A549 (cell line): ENCODE measurements at regions not wholly inside any gene's neighbourhood (a gene's known extent, or its start where the extent isn't known, plus 50 kb on each side); places are given as distances from the start of the nearest gene placed in this dataset.

ENCODE experiments used
- ATAC-seq, 2 experiments: fragments of 200-7000 bp in 1 of 2; fragments of >200 bp in 1 of 2; cut with Nextera tagmentation in 1 of 2; cut with Tn5 transposase in 1 of 2; 3 replicates each; pipeline versions ENCODE4 v1.8.0 to v1.9.1; 2018 to 2020; ENCODE audit warnings: mild to moderate bottlenecking in 1 of 2, moderate library complexity in 1 of 2
- CTCF ChIA-PET: fragments of 300-600 bp; sonication (Branson Sonifier 250); formaldehyde crosslinking; extraction: SDS; loops from one replicate; lab custom pipeline; 2021; ENCODE audit warnings: antibody characterized with exemption, inconsistent platforms; lab: Yijun Ruan, JAX
- POLR2A ChIA-PET: fragments of 350-600 bp; formaldehyde crosslinking; extraction: SDS; loops from one replicate; lab custom pipeline; 2021; ENCODE audit warnings: antibody characterized with exemption, inconsistent platforms; lab: Yijun Ruan, JAX
- DNase-seq, 2 experiments: peaks; one replicate each; pipeline versions ENCODE4 v3.0.0 to v3.0.0-alpha.2; 2011 to 2016; ENCODE audit warnings: low read depth in 1 of 2, low spot score in 1 of 2
- FAIRE-seq: peaks from 2 replicates; lab custom pipeline; 2011; peaks lifted over from hg19 to GRCh38; lab: Jason Lieb, UNC
- H3K27ac ChIP-seq, 2 experiments: fragments of >200 bp; sonication (Bioruptor Twin); formaldehyde crosslinking; 3 replicates each; pipeline ENCODE4 v1.5.1; 2016 to 2017
- H3K4me1 ChIP-seq: fragments of >200 bp; sonication (Bioruptor Twin); formaldehyde crosslinking; 3 replicates; pipeline ENCODE4 v1.6.1; 2016
- H3K4me2 ChIP-seq: fragments of >200 bp; sonication (Bioruptor Twin); formaldehyde crosslinking; 3 replicates; pipeline ENCODE4 v1.6.1; 2016
- H3K4me3 ChIP-seq: fragments of >200 bp; sonication (Bioruptor Twin); formaldehyde crosslinking; 3 replicates; pipeline ENCODE4 v1.5.1; 2016
- H3K9me3 ChIP-seq: fragments of >200 bp; sonication (Bioruptor Twin); formaldehyde crosslinking; 3 replicates; pipeline ENCODE4 v1.6.1; 2016
- ATOH8 ChIP-seq: fragments of 250-450 bp; sonication (Bioruptor Pico); IDR thresholded peaks from 2 replicates; pipeline ENCODE4 v1.5.0; 2020; ENCODE audit warnings: low read depth, mild to moderate bottlenecking, moderate library complexity
- CHD4 ChIP-seq: fragments of 200-600 bp; sonication (generic); IDR thresholded peaks from 2 replicates; pipeline ENCODE4 v1.6.1; 2016; ENCODE audit warnings: antibody characterized with exemption, mild to moderate bottlenecking, borderline replicate concordance
- E2F6 ChIP-seq: IDR thresholded peaks from 2 replicates; pipeline ENCODE4 v1.6.1; 2012; ENCODE audit warnings: low read depth, borderline replicate concordance
- ELK1 ChIP-seq: fragments of 150-350 bp; IDR thresholded peaks from 2 replicates; pipeline ENCODE4 v1.6.1; 2014; ENCODE audit warnings: low read depth, mild to moderate bottlenecking, low read length
- EP300 ChIP-seq, 2 experiments: fragments of >200 bp; sonication (Bioruptor Twin); formaldehyde crosslinking; IDR thresholded peaks; 2 replicates in 1 of 2; 3 replicates in 1 of 2; pipeline ENCODE4 v1.6.1; 2016 to 2017
- ESRRA ChIP-seq: fragments of 150-350 bp; IDR thresholded peaks from 2 replicates; pipeline ENCODE4 v1.6.1; 2014; ENCODE audit warnings: mild to moderate bottlenecking, low read length, borderline replicate concordance
- HOXB13 ChIP-seq: fragments of 250-450 bp; sonication (Bioruptor Pico); IDR thresholded peaks from 2 replicates; pipeline ENCODE4 v1.5.0; 2020; ENCODE audit warnings: low read depth, mild to moderate bottlenecking, moderate library complexity
- JUNB ChIP-seq: fragments of >200 bp; sonication (Bioruptor Twin); formaldehyde crosslinking; IDR thresholded peaks from 2 replicates; pipeline ENCODE4 v1.6.1; 2016
- KDM1A ChIP-seq: fragments of 200-600 bp; sonication (generic); IDR thresholded peaks from 2 replicates; pipeline ENCODE4 v1.6.1; 2016; ENCODE audit warnings: low read depth, mild to moderate bottlenecking
- MAZ ChIP-seq: fragments of 150-350 bp; IDR thresholded peaks from 2 replicates; pipeline ENCODE4 v1.6.1; 2014; ENCODE audit warnings: antibody characterized with exemption, low read depth, low read length, borderline replicate concordance
- NR3C1 ChIP-seq: fragments of >200 bp; sonication (Bioruptor Twin); formaldehyde crosslinking; IDR thresholded peaks from 3 replicates; pipeline ENCODE4 v1.6.1; 2017
- PBX3 ChIP-seq: IDR thresholded peaks from 2 replicates; pipeline ENCODE4 v1.6.1; 2012
- PHF8 ChIP-seq: fragments of 200-600 bp; sonication (generic); IDR thresholded peaks from 2 replicates; pipeline ENCODE4 v1.6.1; 2016; ENCODE audit warnings: low read depth, mild to moderate bottlenecking, antibody characterized with exemption, moderate library complexity, borderline replicate concordance
- POLR2A ChIP-seq: IDR thresholded peaks from 2 replicates; pipeline ENCODE4 v1.6.1; 2012; ENCODE audit warnings: mild to moderate bottlenecking, low read length
- RFX5 ChIP-seq: fragments of 450-650 bp; IDR thresholded peaks from 2 replicates; pipeline ENCODE4 v1.7.1; 2014; ENCODE audit warnings: antibody characterized with exemption, mild to moderate bottlenecking, moderate library complexity
- RNF2 ChIP-seq: fragments of 200-600 bp; sonication (generic); IDR thresholded peaks from 2 replicates; pipeline ENCODE4 v1.6.1; 2016; ENCODE audit warnings: low read depth, mild to moderate bottlenecking, antibody characterized with exemption, moderate library complexity, borderline replicate concordance
- SREBF2 ChIP-seq: fragments of 450-650 bp; IDR thresholded peaks from 2 replicates; pipeline ENCODE4 v1.6.1; 2014; ENCODE audit warnings: mild to moderate bottlenecking, moderate library complexity
- TFCP2L1 ChIP-seq: fragments of 250-450 bp; sonication (Bioruptor Pico); IDR thresholded peaks from 2 replicates; pipeline ENCODE4 v1.5.0; 2021; ENCODE audit warnings: mild to moderate bottlenecking
- TP53 ChIP-seq: fragments of 250-450 bp; sonication (Bioruptor Pico); IDR thresholded peaks from 2 replicates; pipeline ENCODE4 v1.5.0; 2021; ENCODE audit warnings: mild to moderate bottlenecking, moderate library complexity
- USF2 ChIP-seq: fragments of 450-650 bp; IDR thresholded peaks from 2 replicates; pipeline ENCODE4 v1.6.1; 2014; ENCODE audit warnings: antibody characterized with exemption
- ZNF302 ChIP-seq: fragments of 250-450 bp; sonication (Bioruptor Pico); IDR thresholded peaks from 2 replicates; pipeline ENCODE4 v1.9.0; 2021; ENCODE audit warnings: inconsistent platforms, mild to moderate bottlenecking, moderate library complexity
- ZSCAN20 ChIP-seq: fragments of 250-450 bp; sonication (Bioruptor Pico); IDR thresholded peaks from 2 replicates; pipeline ENCODE4 v1.8.0; 2022; ENCODE audit warnings: mild to moderate bottlenecking, moderate library complexity
- WGBS: methylation state at CpG from one replicate; pipeline ENCODE4 v1.1.6; 2017; ENCODE audit errors: missing lambda C conversion rate; 5-methylcytosine and 5-hydroxymethylcytosine counted together

- no peak for ATAC-seq
- Histone ChIP-seq H3K4me2 (no peak overlapping the region), H3K9me3 (0 out of 3 replicates have a peak, but pooled peaks cover 2% of the 10 kb centered on the region), H3K4me3 (no peak overlapping the region), H3K4me1 (no peaks in the 10 kb centered on the region), H3K27ac (no peak overlapping the region)
- DNase-seq, result no peak
- POLR2A ChIA-PET, result no interaction called here
- TF ChIP-seq NR3C1 (no peak), JUNB (no peak), TP53 (no peak), ATOH8 (CRISPR knock-in tag) (no peak)
- 2% methylated on average over 2 of the region's 2 CpGs for WGBS
- no peak for FAIRE-seq
- CTCF ChIA-PET, result no interaction called here
Measured at GRCh38 chr2:126177479-126177878, 478.5 kb upstream of the GYPC start.

- H3K9me3 ChIP-seq, result no peaks in the 10 kb centered on the region
- FAIRE-seq, result no peak
- no peak for ATAC-seq
Measured at GRCh38 chr2:126187668-126188067, 468.3 kb upstream of the GYPC start.

GRCh38 chr2:126189527-126189926, 466.4 kb upstream of the GYPC start:
- ChIA-PET POLR2A (no interaction called here), CTCF (no interaction called here)
- FAIRE-seq (no peak), DNase-seq (no peak), ATAC-seq (no peak)
- no peak overlapping the region for H3K4me2 ChIP-seq
- WGBS, result 2% methylated on average over 4 of the region's 4 CpGs
- no peak overlapping the region for H3K27ac ChIP-seq
- H3K4me1 ChIP-seq, result no peaks in the 10 kb centered on the region
- no peaks in the 10 kb centered on the region for H3K9me3 ChIP-seq
- H3K4me3 ChIP-seq, result no peak overlapping the region
- no peak for TF ChIP-seq JUNB

More at GRCh38 chr2:126187668-126188067, 468.3 kb upstream of the GYPC start:
- POLR2A ChIA-PET, result no interaction called here
- H3K4me3 ChIP-seq, result no peak overlapping the region
- H3K27ac ChIP-seq, result no peak overlapping the region
- 8% methylated on average over 4 of the region's 4 CpGs for WGBS
- TF ChIP-seq CHD4 (no peak), SREBF2 (no peak), HOXB13 (CRISPR knock-in tag) (no peak), EP300 (IDR thresholded peaks at IDR 0.05) (no peak)
- no peaks in the 10 kb centered on the region for H3K4me1 ChIP-seq
- CTCF ChIA-PET, result no interaction called here
- no peak for DNase-seq
- no peak overlapping the region for H3K4me2 ChIP-seq

GRCh38 chr2:126200538-126200937, 455.4 kb upstream of the GYPC start:
- no peak overlapping the region for H3K4me2 ChIP-seq
- TF ChIP-seq ATOH8 (CRISPR knock-in tag), result no peak
- TF ChIP-seq, all 56 proteins: peak for 0
- H3K4me3 ChIP-seq, result no peak overlapping the region
- ATAC-seq, result no peak
- no peak for DNase-seq
- WGBS, result 2% methylated on average over 3 of the region's 3 CpGs
- no peaks in the 10 kb centered on the region for H3K4me1 ChIP-seq
- ChIA-PET CTCF (no interaction called here), POLR2A (no interaction called here)
- no peak for FAIRE-seq
- no peaks in the 10 kb centered on the region for H3K9me3 ChIP-seq
- H3K27ac ChIP-seq, result no peak overlapping the region

- WGBS, result 0% methylated on average over 3 of the region's 3 CpGs
- ChIA-PET POLR2A (no interaction called here), CTCF (no interaction called here)
- H3K9me3 ChIP-seq, result no peaks in the 10 kb centered on the region
- H3K4me3 ChIP-seq, result no peak overlapping the region
- no peak for ATAC-seq
- H3K4me1 ChIP-seq, result no peaks in the 10 kb centered on the region
- H3K27ac ChIP-seq, result no peak overlapping the region
- no peak overlapping the region for H3K4me2 ChIP-seq
- DNase-seq, result no peak
- no peak for FAIRE-seq
- no peak for TF ChIP-seq RFX5
- no peak for TF ChIP-seq ZSCAN20 (CRISPR knock-in tag)
- TF ChIP-seq ZNF302 (CRISPR knock-in tag), result no peak
- no peak for TF ChIP-seq POLR2A
- TF ChIP-seq TFCP2L1 (CRISPR knock-in tag), result no peak
- TF ChIP-seq PHF8, result no peak
- no peak for TF ChIP-seq USF2
- TF ChIP-seq TP53, result no peak
- TF ChIP-seq E2F6, result no peak
- TF ChIP-seq JUNB, result no peak
- no peak for TF ChIP-seq ELK1
- TF ChIP-seq MAZ, result no peak
- no peak for TF ChIP-seq PBX3
- TF ChIP-seq RNF2, result no peak
- no peak for TF ChIP-seq KDM1A
- TF ChIP-seq ESRRA, result no peak
Measured at GRCh38 chr2:126208266-126208665, 447.7 kb upstream of the GYPC start.
